HG02973 (cell line): ENCODE measurements at regions not wholly inside any gene's neighbourhood (a gene's known extent, or its start where the extent isn't known, plus 50 kb on each side); places are given as distances from the start of the nearest gene placed in this dataset.

Source experiments
- ATAC-seq: cut with Tn5 transposase; IDR thresholded peaks from one replicate; pipeline ENCODE4 v1.9.1; 2021; ENCODE audit warnings: moderate library complexity; ENCODE audit not compliant: unreplicated experiment

DNA sequence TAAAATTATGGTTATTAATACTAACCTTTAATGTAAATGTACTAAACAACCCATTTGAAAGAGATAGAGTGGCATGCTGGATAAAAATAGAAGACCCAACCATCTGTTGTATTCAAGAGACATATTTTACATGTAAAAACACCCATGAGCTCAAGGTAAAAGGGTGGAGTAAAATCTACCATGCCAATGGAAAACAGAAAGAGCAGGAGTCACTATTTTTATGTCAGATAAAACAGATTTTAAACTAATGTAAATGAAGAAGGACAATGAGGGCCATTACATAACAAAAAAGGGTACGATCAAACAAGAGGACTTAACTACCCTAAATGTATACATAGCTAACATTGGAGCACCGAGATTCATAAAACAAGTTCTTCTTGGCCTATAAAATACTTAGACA is 66.3 kb downstream of the ITM2A start:
- ATAC-seq, result no peak

DNA sequence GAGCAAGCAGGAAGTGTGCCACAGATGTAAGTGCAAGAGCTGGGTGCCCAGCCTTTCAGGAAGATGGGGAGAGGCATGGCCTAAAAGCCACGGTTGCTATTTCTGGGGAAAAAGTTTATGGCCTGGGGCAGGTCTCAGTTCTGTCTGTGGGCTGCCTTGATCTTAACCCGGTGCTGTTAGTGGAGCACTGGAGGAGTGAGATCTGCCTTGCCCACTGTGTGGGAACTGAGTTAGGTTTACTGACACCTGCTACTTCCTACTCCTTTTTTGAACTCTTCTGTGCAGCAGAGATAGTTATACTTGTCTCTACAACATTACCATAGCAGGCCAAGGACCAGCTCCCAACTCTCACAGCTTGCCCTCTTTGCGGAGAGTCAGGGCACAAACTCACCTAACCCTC is 76.5 kb downstream of the ITM2A start:
- no peak for ATAC-seq

DNA sequence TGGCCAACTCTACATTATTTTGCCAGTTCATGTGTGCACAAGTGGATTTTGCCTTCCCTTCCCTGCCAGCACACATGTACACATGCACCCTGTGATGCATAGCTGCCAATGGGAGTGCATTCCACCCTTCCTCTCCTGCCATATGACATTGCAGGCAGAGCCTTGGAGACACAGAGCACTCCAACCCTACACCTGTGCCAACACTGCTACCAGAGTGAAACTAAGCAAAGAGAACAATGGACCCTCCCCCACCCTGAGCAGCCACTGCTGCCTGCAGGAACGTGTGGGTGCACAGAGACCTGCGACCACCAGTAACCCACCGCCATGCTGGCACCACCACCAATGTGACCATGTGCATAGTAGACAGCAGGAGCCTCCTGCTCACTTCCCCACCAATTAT is 78.4 kb downstream of the ITM2A start:
- no peak for ATAC-seq

DNA sequence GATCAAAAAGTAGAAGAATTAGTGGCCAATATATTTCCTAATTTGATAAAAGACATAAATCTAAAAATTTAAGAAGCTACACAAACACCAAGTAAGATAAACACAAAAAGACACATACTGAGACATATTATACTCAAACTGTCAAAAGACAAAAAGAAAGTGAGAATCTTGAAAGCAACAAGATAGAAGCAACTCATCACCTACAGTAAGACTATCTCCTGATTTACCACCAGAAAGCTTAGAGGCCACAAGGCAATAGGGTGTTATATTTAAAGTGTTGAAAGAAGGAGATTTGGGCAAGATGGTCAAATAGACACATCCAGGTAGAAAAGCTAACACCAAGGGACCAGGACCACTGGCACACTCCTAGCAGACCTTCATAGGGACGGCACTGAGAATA is 79.4 kb downstream of the ITM2A start:
- no peak for ATAC-seq

DNA sequence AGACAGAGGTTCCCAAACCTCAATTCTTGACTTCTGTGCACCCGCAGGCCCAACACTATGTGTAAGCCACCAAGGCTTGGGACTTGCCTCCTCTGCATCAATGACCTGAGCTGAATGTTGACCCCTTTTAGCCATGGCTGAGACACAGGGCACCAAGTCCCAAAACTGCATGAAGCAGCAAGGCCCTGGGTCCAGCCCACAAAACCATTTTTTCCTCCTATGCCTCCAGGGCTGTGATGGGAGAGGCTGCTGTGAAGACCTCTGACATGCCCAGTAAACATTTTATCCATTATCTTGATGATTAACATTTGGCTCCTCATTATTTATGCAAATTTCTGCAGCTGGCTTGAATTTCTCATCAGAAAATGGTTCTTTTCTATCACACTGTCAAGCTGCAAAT is 85.4 kb downstream of the ITM2A start:
- ATAC-seq, result no peak

DNA sequence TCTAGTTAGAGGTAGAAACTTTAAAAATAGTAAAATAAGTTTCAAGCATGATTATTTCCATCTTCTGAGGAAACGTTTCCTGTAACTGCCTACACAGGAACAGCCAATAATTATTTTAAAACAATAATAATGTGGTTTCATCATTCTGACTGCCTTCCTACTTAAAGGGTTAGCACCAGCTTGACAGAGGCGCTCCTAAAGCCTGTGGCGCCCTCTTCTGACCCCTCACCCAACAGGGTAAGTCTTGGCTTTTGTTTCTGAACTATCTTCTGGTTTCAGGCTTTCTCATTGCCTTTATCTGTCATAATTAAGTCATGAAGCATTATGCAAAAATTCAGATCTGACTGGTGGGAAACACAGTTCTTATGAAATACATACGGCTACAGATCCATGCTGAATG is 96.7 kb downstream of the ITM2A start:
- ATAC-seq, result peak; percentile 93

DNA sequence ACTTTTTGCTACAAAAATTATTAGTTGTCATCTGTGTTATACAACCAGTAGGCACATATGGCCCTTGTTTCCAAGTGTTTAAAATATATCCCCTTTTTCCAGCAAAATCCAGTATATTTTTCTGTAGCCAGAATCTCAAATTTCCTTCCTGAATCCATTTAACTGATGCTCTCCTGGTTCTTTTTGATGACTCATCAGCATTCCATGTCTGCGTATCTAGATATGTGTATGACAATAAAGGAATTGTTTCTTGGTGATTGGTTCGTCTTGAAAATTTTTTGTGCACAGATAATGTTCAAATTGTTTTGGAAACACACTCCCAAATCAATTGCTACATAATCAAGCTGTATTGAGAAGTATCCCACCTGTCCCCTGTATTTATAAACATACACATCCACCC is 98.3 kb downstream of the ITM2A start:
- no peak for ATAC-seq

GRCh38 chrX:79266702-79267101 is 100.4 kb downstream of the ITM2A start:
- ATAC-seq, result no peak

DNA sequence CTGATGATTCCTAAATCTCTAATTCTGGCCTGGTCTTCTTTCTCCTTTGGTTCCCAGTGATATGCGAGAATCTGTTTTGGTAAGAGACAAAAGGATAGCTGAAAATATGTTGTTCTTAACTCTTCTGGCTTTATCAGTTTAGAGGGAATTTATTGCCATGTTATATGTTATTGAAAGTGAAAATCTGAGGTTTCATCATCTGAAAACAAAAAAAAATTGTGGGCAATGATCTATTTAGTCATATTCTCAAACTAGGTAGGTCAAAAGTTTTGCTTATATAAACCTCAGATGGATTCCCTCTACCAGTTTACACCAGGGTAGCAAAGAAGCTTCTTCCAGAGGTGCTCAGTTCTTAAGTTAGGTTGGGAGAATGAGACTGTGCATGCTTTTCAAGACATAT is 103.6 kb downstream of the ITM2A start:
- no peak for ATAC-seq

- ATAC-seq, result peak; percentile 93
Observed at GRCh38 chrX:79259073-79259689, 108.0 kb downstream of the ITM2A start.

- ATAC-seq, result no peak
Observed at GRCh38 chrX:79243691-79244090, 99.2 kb downstream of the GPR174 start.

DNA sequence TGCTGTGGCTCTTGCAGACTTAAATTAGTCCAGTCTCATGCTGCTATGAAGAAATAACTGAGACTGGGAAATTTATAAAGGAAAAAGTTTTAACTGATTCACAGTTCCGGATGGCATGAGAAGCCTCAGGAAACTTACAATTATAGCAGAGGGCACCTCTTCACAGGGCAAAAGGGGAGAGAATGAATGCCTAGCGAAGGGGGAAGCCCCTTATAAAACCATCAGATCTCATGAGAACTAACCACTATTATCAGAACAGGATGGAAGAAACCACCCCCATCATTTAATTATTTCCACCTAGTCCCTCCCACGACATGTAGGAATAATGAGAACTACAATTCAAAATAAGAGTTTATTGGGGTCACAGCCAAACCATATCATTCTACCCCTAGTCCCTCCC is 91.4 kb downstream of the GPR174 start:
- no peak for ATAC-seq

DNA sequence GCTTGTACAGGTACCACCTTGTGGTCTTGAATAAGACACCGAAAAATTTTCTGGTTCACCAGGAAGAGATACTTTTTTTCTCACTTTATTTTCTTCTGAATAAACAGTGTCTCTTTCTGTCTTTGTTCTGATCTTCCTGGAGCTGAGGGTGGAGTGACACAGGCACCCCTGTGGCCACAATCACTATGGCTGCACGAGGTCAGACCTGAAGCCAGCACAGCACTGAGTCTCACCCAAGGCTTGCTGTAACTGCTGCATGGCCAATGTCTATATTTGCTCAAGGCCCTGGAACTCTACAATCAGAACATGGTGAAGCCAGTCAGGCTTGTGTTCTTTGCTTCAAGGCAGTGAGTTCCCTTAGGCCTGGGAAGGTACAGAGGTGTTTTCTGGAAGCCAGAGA is 87.2 kb downstream of the GPR174 start:
- ATAC-seq, result no peak
